DOHH2 (cell line): ENCODE measurements at regions not wholly inside any gene's neighbourhood (a gene's known extent, or its start where the extent isn't known, plus 50 kb on each side); places are given as distances from the start of the nearest gene placed in this dataset.

Source experiments
- EZH2phosphoT487 ChIP-seq: fragments of 200-600 bp; sonication (generic); IDR thresholded peaks from 2 replicates; pipeline ENCODE4 v1.6.1; 2017; ENCODE audit warnings: borderline replicate concordance, mild to moderate bottlenecking, antibody characterized with exemption, low read length, moderate library complexity, mixed read lengths
- TF ChIP-seq, protein P1 (sequence below): fragments of 200-600 bp; sonication (generic); IDR thresholded peaks from one replicate; pipeline ENCODE4 v1.5.1; 2014; ENCODE audit warnings: antibody characterized with exemption, mild to moderate bottlenecking, low read depth, low read length; ENCODE audit not compliant: poor library complexity, severe bottlenecking

DNA sequence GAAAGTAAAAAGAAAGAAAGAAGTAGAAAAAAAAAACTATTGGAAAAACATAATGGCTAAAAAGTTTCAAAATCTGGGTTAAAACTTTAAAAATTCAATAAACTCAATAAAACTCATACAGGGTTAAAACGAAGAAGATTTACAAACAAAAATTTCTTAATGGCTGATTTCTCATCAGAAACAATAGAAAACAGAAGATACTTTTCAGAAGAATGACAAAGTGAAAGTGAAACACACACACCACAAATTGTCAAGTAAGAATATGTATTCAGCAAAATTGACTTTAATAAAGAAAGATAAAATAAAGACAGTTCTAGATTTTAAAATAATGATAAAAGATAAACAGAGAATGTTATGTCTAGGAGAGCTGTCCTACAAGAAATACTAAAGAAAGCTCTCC lies 618.9 kb upstream of the GJE1 start:
- TF ChIP-seq, protein P1, sequence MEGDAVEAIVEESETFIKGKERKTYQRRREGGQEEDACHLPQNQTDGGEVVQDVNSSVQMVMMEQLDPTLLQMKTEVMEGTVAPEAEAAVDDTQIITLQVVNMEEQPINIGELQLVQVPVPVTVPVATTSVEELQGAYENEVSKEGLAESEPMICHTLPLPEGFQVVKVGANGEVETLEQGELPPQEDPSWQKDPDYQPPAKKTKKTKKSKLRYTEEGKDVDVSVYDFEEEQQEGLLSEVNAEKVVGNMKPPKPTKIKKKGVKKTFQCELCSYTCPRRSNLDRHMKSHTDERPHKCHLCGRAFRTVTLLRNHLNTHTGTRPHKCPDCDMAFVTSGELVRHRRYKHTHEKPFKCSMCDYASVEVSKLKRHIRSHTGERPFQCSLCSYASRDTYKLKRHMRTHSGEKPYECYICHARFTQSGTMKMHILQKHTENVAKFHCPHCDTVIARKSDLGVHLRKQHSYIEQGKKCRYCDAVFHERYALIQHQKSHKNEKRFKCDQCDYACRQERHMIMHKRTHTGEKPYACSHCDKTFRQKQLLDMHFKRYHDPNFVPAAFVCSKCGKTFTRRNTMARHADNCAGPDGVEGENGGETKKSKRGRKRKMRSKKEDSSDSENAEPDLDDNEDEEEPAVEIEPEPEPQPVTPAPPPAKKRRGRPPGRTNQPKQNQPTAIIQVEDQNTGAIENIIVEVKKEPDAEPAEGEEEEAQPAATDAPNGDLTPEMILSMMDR: no peak
- no peak for TF ChIP-seq EZH2phosphoT487
